DND-41 (cell line): ENCODE measurements at regions not wholly inside any gene's neighbourhood (a gene's known extent, or its start where the extent isn't known, plus 50 kb on each side); places are given as distances from the start of the nearest gene placed in this dataset.

Experiments
- EZH2 ChIP-seq: IDR thresholded peaks from 3 replicates; pipeline ENCODE4 v1.6.1; 2012; ENCODE audit warnings: borderline replicate concordance, low read depth, mild to moderate bottlenecking, moderate library complexity, low read length, inconsistent platforms; ENCODE audit not compliant: severe bottlenecking
- TF ChIP-seq, protein P1 (sequence below): IDR thresholded peaks from 2 replicates; pipeline ENCODE4 v1.5.1; 2012; ENCODE audit warnings: borderline replicate concordance, low read length, moderate library complexity, mild to moderate bottlenecking; ENCODE audit not compliant: poor library complexity, severe bottlenecking; ENCODE audit errors: extremely low read depth

DNA sequence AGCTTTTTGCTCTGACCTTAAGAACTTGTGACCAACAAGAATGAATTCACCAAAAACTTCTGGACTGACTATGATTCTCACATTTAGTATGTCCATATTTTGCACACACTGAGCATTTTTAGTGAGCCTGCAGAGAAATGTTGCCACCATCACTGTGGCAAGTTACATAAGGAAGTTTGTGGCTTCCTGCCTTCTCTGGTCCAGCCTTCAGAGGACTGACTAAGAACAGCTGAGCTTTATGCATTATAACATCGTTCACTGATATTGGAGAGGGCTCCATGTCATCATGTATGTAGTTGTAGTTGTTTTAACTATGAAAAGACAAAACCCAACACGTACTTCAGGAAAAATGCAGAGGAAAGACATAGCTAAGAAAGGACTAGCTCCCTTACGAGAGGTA, 218.0 kb upstream of the CRIM1 start:
- TF ChIP-seq, protein P1, sequence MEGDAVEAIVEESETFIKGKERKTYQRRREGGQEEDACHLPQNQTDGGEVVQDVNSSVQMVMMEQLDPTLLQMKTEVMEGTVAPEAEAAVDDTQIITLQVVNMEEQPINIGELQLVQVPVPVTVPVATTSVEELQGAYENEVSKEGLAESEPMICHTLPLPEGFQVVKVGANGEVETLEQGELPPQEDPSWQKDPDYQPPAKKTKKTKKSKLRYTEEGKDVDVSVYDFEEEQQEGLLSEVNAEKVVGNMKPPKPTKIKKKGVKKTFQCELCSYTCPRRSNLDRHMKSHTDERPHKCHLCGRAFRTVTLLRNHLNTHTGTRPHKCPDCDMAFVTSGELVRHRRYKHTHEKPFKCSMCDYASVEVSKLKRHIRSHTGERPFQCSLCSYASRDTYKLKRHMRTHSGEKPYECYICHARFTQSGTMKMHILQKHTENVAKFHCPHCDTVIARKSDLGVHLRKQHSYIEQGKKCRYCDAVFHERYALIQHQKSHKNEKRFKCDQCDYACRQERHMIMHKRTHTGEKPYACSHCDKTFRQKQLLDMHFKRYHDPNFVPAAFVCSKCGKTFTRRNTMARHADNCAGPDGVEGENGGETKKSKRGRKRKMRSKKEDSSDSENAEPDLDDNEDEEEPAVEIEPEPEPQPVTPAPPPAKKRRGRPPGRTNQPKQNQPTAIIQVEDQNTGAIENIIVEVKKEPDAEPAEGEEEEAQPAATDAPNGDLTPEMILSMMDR: no peak
- no peak for TF ChIP-seq EZH2
